IPS DF 6.9 (cell line): ENCODE measurements at regions not wholly inside any gene's neighbourhood (a gene's known extent, or its start where the extent isn't known, plus 50 kb on each side); places are given as distances from the start of the nearest gene placed in this dataset.
"Not testable (repeated sequence)": the region's sequence is repeated elsewhere in the genome, so short reads cannot be mapped to it uniquely, and the experiment has no call there.

Experiments used
- DNase-seq: peaks from one replicate; pipeline ENCODE4 v3.0.0-alpha.2; 2013; ENCODE audit warnings: low read depth, low spot score
- H3K27ac ChIP-seq: one replicate; pipeline ENCODE4 v1.5.1; 2013; ENCODE audit warnings: low read length, control low read depth
- H3K27me3 ChIP-seq: 2 replicates; pipeline ENCODE4 v1.6.1; 2013; ENCODE audit warnings: mild to moderate bottlenecking, low read length; ENCODE audit not compliant: control insufficient read depth, insufficient read depth
- H3K36me3 ChIP-seq: 2 replicates; pipeline ENCODE4 v1.6.1; 2013; ENCODE audit warnings: low read length; ENCODE audit not compliant: control insufficient read depth, insufficient read depth
- H3K4me1 ChIP-seq: 2 replicates; pipeline ENCODE4 v1.6.1; 2013; ENCODE audit warnings: low read length; ENCODE audit not compliant: control insufficient read depth, insufficient read depth
- H3K4me3 ChIP-seq: 2 replicates; pipeline ENCODE4 v1.5.1; 2013; ENCODE audit warnings: mild to moderate bottlenecking, low read length
- H3K9me3 ChIP-seq: 2 replicates; pipeline ENCODE4 v1.6.1; 2013; ENCODE audit warnings: low read length, inconsistent platforms; ENCODE audit not compliant: control insufficient read depth, insufficient read depth
- WGBS: extraction: QIAGEN DNeasy Blood & Tissue Kit; methylation state at CpG from one replicate; pipeline ENCODE4 v1.1.7; 2013; ENCODE audit warnings: mixed read lengths, missing lambda C conversion rate; ENCODE audit not compliant: insufficient read length, insufficient coverage; 5-methylcytosine and 5-hydroxymethylcytosine counted together

DNA sequence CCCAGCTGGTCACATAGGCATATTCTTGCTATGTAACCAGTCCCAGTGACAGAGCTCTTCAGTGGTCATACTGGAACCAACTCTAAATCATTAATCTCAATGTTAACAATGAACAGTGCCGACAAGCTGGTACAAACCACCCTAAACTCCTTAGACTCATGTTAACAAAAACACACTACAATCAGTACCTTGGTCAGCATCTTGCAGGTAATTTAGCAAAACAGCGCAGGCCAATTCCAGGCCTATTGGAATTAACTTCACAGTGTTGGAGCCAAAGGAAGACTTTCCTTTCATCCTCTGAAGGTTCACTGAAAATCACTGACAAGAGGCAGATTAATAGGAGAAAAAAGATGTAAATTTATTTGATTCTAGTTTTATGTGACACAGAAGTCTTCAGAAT lies 396.4 kb downstream of the PIK3C3 start:
- Histone ChIP-seq H3K9me3 (no peaks in the 10 kb centered on the region), H3K27me3 (no peaks in the 10 kb centered on the region), H3K4me1 (no peaks in the 10 kb centered on the region), H3K36me3 (no peaks in the 10 kb centered on the region), H3K4me3 (no peak overlapping the region), H3K27ac (no peak overlapping the region)
- DNase-seq, result no peak
- WGBS, result no CpG with 5 or more reads among the region's 2 CpGs

DNA sequence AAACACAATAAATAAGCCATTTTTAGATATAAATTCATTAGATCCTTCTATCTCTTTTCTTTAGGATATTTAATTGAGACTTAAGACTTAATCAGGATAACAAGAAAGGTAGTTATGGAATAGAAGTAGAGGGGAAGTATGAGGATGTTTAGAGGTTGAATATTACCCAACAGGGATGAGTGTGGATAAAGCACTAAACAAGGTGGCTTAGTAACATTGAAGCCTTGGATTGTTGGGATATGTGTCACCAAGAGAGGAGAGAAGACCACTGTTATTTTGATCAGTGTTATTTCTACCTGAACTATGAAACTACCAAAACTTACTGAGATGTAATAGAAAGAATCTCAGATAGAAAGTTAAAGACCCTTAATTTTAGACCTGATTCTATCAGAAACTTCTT lies 405.7 kb downstream of the PIK3C3 start:
- DNase-seq, result no peak
- no peak overlapping the region for H3K27ac ChIP-seq

DNA sequence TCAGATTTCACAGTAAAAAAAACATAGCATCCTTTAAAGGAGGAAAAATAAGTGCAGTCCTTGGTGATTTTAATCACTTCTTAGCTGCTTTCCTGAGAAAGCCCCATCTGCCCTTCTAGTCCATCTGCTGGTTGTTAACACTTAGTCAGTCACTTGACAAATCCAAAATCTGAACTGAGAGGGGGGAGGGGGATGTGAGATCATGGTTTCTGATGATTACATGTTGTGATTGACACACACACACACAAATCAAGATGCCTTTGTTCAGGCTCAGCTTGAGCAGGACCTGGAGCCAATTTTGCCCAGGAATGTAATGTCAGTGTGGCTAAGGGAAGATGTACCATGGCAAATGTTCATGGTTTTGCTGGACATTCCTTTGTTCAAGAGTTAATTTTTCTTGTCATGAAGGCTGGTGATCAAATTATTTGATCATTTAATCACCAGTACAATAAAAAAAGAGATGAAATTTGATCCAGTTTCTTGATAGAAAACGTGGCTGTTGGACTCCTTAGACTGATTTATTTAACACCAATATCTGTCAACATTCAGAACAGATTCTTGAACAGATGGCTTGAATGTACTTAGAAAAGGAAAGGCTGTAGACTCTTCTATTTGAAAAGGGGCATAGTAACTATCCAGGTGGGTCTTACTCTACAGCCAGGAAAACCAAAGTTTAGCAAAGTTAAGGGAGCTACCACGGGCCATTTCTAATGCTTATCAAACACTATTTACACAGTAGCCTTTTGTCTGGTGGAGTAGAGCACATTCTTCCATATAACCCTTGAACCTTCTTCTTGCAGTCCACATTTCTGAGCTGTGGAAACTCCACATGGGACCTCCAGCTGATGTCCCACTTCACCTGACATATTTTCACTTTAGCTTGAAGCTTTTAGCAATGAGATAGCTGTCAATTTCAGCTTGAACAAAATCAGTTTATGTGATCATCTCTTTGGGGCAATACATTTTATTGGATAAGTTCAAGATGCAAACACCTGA lies 408.7 kb downstream of the PIK3C3 start:
- no peak overlapping the region for H3K4me3 ChIP-seq
- no CpG with 5 or more reads among the region's 2 CpGs for WGBS
- no peaks in the 10 kb centered on the region for H3K4me1 ChIP-seq
- H3K36me3 ChIP-seq, result no peaks in the 10 kb centered on the region
- no peak for DNase-seq
- H3K27ac ChIP-seq, result no peak overlapping the region
- H3K27me3 ChIP-seq, result no peaks in the 10 kb centered on the region
- H3K9me3 ChIP-seq, result no peaks in the 10 kb centered on the region

More for the DNA sequence above, 405.7 kb downstream of the PIK3C3 start:
- H3K9me3 ChIP-seq, result no peaks in the 10 kb centered on the region
- H3K36me3 ChIP-seq, result no peaks in the 10 kb centered on the region
- H3K4me1 ChIP-seq, result no peaks in the 10 kb centered on the region
- no peaks in the 10 kb centered on the region for H3K27me3 ChIP-seq
- H3K4me3 ChIP-seq, result no peak overlapping the region

DNA sequence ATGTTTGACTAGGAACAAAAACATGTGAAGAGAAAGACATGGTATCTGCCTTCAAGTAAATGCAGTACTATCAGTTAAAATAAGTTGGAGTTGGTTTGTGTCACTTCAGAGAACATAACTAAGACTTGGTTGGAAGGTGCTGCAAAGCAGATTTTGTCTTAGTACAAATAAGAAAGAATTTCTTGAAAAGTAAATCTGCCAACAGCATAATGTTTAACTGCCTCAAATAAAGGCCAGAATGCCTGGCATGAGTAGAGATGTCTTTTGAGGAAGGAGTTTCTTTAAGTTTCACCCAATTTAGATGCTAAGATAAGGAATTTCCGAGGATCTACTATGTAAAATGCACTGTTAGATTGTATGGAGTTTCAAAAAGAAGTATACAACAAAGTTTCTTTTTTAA lies 409.7 kb downstream of the PIK3C3 start:
- no peaks in the 10 kb centered on the region; the same call in 1 of the 2 replicates for H3K4me1 ChIP-seq
- no peaks in the 10 kb centered on the region for H3K9me3 ChIP-seq
- DNase-seq, result no peak
- no peaks in the 10 kb centered on the region for H3K36me3 ChIP-seq
- WGBS, result no CpG with 5 or more reads among the region's 1 CpG
- H3K4me3 ChIP-seq, result no peak overlapping the region
- no peak overlapping the region for H3K27ac ChIP-seq
- no peaks in the 10 kb centered on the region for H3K27me3 ChIP-seq

DNA sequence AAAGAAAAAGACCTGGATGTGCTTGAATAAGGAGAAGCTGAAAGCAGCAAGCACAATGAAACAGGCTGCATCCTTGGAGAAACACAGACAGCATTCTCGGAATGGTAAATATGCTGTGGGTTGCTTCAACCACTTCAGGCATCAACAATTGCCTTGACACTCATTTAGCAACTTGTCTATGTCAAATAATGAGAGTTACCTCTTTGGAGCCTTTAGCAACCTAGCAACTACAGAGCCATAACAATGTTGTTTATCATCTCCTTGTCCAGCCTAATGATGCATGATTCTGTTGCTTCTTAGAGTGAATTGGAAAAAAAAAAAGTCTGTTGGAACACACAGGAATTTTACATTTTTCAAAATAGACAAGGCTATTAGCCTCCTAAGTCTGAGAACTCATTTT lies 410.6 kb downstream of the PIK3C3 start:
- H3K27ac ChIP-seq, result no peak overlapping the region
- no peaks in the 10 kb centered on the region for H3K27me3 ChIP-seq
- no peaks in the 10 kb centered on the region for H3K36me3 ChIP-seq
- WGBS, result no CpG with 5 or more reads among the region's 1 CpG
- no peaks in the 10 kb centered on the region for H3K9me3 ChIP-seq
- H3K4me3 ChIP-seq, result no peak overlapping the region
- H3K4me1 ChIP-seq, result no peaks in the 10 kb centered on the region; the same call in 1 of the 2 replicates
- DNase-seq, result no peak

DNA sequence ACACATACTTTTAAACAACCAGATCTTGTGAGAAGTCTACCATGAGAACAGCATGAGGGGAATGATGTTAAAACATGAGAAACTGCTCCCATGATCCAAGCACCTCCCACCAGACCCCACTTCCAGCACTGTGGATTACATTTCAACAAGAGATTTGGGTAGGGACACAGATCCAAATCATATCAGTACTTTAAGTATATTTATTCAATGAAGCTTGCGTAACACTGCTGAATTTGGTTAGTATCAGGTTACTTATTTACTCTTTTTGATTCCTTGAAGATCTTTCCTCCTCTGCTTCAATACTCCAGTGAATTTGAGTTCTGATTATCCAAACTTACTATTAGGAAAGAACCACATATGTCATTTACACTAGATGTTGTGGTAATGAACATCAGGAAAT lies 418.6 kb downstream of the PIK3C3 start:
- Histone ChIP-seq H3K36me3 (no peaks in the 10 kb centered on the region), H3K4me3 (no peak overlapping the region), H3K27ac (no peak overlapping the region), H3K4me1 (no peaks in the 10 kb centered on the region; the same call in 1 of the 2 replicates), H3K27me3 (no peaks in the 10 kb centered on the region), H3K9me3 (no peaks in the 10 kb centered on the region)
- DNase-seq, result no peak
- WGBS, result no CpG with 5 or more reads among the region's 1 CpG

DNA sequence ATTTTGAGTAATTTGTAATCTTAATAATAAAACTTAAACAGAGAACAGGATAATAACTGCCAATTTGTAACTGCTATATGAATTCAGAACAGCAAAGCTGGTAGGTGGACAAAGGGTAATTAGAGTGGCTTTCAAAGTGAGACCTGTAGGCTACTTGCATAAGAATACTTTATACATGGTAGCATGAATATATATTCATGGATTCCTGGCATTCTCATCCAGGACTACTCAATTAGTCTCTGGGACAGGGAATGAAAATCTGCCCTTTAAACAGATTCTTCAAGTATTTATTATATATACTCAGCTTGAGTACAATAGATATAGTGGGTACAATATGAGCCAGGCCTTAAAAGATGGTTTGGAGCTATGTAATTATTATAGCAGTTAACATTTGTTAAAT lies 419.9 kb downstream of the PIK3C3 start:
- no peaks in the 10 kb centered on the region for H3K9me3 ChIP-seq
- H3K4me1 ChIP-seq, result no peaks in the 10 kb centered on the region
- H3K27me3 ChIP-seq, result no peaks in the 10 kb centered on the region
- H3K27ac ChIP-seq, result no peak overlapping the region
- H3K36me3 ChIP-seq, result no peaks in the 10 kb centered on the region
- DNase-seq, result no peak
- no peak overlapping the region for H3K4me3 ChIP-seq

DNA sequence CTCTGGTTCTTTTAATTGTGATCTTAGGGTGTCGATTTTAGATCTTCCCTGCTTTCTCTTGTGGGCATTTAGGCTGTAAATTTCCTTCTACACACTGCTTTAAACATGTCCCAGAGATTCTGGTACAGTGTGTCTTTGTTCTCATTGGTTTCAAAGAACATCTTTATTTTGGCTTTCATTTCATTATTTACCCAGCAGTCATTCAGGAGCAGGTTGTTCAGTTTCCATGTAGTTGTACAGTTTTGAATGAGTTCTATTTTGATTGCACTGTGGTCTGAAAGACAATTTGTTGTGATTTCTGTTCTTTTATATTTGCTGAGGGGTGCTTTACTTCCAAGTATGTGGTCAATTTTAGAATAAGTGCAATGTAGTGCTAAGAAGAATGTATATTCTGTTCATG lies 423.8 kb downstream of the PIK3C3 start:
- H3K36me3 ChIP-seq, H3K27ac ChIP-seq, DNase-seq, H3K4me3 ChIP-seq, H3K4me1 ChIP-seq, H3K9me3 ChIP-seq, H3K27me3 ChIP-seq: not testable (repeated sequence)
- WGBS, result no CpG with 5 or more reads among the region's 1 CpG

DNA sequence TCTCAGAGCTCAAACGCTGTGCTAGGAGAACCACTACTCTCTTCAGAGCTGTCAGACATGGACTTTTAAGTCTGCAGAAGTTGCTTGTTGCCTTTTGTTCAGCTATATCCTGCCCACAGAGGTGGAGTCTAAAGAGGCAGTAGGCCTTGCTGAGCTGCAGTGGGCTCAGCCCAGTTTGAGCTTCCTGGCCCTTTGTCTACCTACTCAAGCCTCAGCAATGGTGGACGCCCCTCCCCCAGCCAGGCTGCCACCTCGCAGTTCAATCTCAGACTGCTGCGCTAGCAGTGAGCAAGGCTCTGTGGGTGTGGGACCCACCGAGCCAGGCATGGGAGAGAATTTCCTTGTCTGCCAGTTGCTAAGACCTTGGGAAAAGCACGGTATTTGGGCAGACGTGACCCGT lies 426.2 kb downstream of the PIK3C3 start:
- H3K27me3 ChIP-seq, H3K27ac ChIP-seq, H3K4me3 ChIP-seq, H3K36me3 ChIP-seq, H3K9me3 ChIP-seq, H3K4me1 ChIP-seq, DNase-seq: not testable (repeated sequence)
- no CpG with 5 or more reads among the region's 8 CpGs for WGBS

DNA sequence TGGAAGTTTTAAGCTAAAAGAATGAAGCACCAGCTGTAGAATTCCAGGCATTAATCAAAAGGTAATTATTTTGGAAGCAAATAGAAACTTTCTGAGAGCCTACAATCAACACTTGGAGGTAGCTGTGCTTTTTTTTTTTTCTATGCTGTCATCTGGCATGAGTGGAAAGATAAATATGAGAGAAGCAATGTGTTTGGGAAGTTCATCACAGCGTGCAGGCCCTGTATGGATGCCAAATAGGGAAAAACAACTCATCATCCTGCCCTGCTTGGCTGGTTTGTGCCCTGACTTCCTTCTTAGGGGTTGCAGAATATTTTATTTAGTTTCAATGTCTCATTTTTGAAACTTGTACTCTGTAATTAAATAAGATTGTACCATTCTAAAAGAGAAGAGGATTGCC lies 437.4 kb downstream of the PIK3C3 start:
- H3K27me3 ChIP-seq, result no peaks in the 10 kb centered on the region
- no peak overlapping the region for H3K27ac ChIP-seq
- H3K9me3 ChIP-seq, result no peaks in the 10 kb centered on the region
- DNase-seq, result no peak
- WGBS, result no CpG with 5 or more reads among the region's 1 CpG
- H3K4me3 ChIP-seq, result no peak overlapping the region
- H3K36me3 ChIP-seq, result no peaks in the 10 kb centered on the region
- H3K4me1 ChIP-seq, result no peaks in the 10 kb centered on the region

DNA sequence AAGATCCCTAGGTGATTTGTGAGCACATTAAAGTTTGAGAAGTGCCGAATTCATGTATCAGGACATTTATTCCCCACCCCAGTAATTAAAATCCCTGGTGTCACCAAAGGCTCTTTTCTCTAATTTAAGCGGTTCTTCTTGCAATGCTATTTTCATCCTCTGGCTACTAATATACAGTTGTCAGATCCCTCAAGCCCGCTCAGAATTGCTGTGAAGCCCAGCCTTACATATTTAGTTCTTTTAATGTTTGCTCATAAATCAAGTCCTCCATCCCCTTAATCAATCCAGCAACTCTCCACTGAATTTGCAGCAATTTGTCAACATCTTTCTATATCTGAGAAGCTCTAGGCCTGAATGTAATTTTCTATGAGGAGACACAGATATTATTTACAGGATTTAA lies 437.9 kb downstream of the PIK3C3 start:
- H3K27me3 ChIP-seq, result no peaks in the 10 kb centered on the region
- H3K27ac ChIP-seq, result no peak overlapping the region
- WGBS, result no CpG with 5 or more reads among the region's 3 CpGs
- H3K9me3 ChIP-seq, result no peaks in the 10 kb centered on the region
- no peak for DNase-seq
- H3K36me3 ChIP-seq, result no peaks in the 10 kb centered on the region
- no peaks in the 10 kb centered on the region for H3K4me1 ChIP-seq
- no peak overlapping the region for H3K4me3 ChIP-seq
